OCI-LY7 (cell line): ENCODE measurements at regions not wholly inside any gene's neighbourhood (a gene's known extent, or its start where the extent isn't known, plus 50 kb on each side); places are given as distances from the start of the nearest gene placed in this dataset.

ENCODE experiments used
- BruUV-seq: library from RNA; stranded (reverse); fragments of 400-500 nt; replicated peaks from 2 replicates; lab custom pipeline; 2021; lab: Mats Ljungman, UMichigan
- CTCF ChIA-PET: fragments of 300-600 bp; sonication (Branson Sonifier 250); formaldehyde crosslinking; loops from one replicate; lab custom pipeline; 2022; ENCODE audit warnings: antibody characterized with exemption; ENCODE audit not compliant: unreplicated experiment; lab: Charles Lee
- POLR2A ChIA-PET: fragments of 300-600 bp; sonication (Branson Sonifier 250); formaldehyde crosslinking; loops from one replicate; lab custom pipeline; 2022; ENCODE audit warnings: antibody characterized with exemption; lab: Charles Lee
- DNase-seq: peaks from one replicate; pipeline ENCODE4 v3.0.0-alpha.2; 2015; ENCODE audit warnings: low spot score
- H2AFZ ChIP-seq: fragments of 200-600 bp; sonication (generic), shearing (Covaris generic); 2 replicates; pipeline ENCODE4 v1.6.1; 2014; ENCODE audit warnings: mild to moderate bottlenecking, antibody characterized with exemption, low read length, moderate library complexity
- H3K27ac ChIP-seq: fragments of 200-600 bp; sonication (generic); 2 replicates; pipeline ENCODE4 v1.5.1; 2014; ENCODE audit warnings: mixed run types, low read depth, mild to moderate bottlenecking, moderate library complexity, low read length, inconsistent platforms; ENCODE audit not compliant: poor library complexity, severe bottlenecking
- H3K36me3 ChIP-seq: fragments of 200-600 bp; sonication (generic); 2 replicates; pipeline ENCODE4 v1.6.1; 2014; ENCODE audit warnings: mild to moderate bottlenecking, antibody characterized with exemption, low read length, moderate library complexity, mixed read lengths; ENCODE audit not compliant: insufficient read depth
- H3K4me1 ChIP-seq: fragments of 200-600 bp; sonication (generic); 2 replicates; pipeline ENCODE4 v1.5.1; 2014; ENCODE audit warnings: mild to moderate bottlenecking, low read length; ENCODE audit not compliant: insufficient read depth, poor library complexity, severe bottlenecking
- H3K4me2 ChIP-seq: fragments of 200-600 bp; sonication (generic); 2 replicates; pipeline ENCODE4 v1.6.1; 2014; ENCODE audit warnings: mild to moderate bottlenecking, low read length
- H3K4me3 ChIP-seq: fragments of 200-600 bp; sonication (generic); 2 replicates; pipeline ENCODE4 v1.5.1; 2014; ENCODE audit warnings: mild to moderate bottlenecking, low read depth, low read length; ENCODE audit not compliant: poor library complexity, severe bottlenecking
- H3K79me2 ChIP-seq: fragments of 200-600 bp; sonication (generic); 2 replicates; pipeline ENCODE4 v1.6.1; 2016; ENCODE audit warnings: low read depth, mild to moderate bottlenecking, low read length, moderate library complexity, mixed read lengths; ENCODE audit not compliant: insufficient read depth
- H3K9me2 ChIP-seq: fragments of 200-600 bp; sonication (generic); 2 replicates; pipeline ENCODE4 v1.6.1; 2016; ENCODE audit warnings: mild to moderate bottlenecking, low read length, mixed read lengths; ENCODE audit not compliant: insufficient read depth
- H3K9me3 ChIP-seq: fragments of 200-600 bp; sonication (generic); 2 replicates; pipeline ENCODE4 v1.6.1; 2014; ENCODE audit warnings: mild to moderate bottlenecking, mixed run types, low read length, mixed read lengths
- H4K20me1 ChIP-seq: fragments of 200-600 bp; sonication (generic); 2 replicates; pipeline ENCODE4 v1.6.1; 2014; ENCODE audit warnings: mild to moderate bottlenecking, antibody characterized with exemption, low read length, moderate library complexity, mixed read lengths; ENCODE audit not compliant: insufficient read depth
- EZH2phosphoT487 ChIP-seq: fragments of 200-600 bp; sonication (generic); IDR thresholded peaks from 2 replicates; pipeline ENCODE4 v1.6.1; 2018; ENCODE audit warnings: low read depth, borderline replicate concordance, mild to moderate bottlenecking, mixed run types, antibody characterized with exemption, low read length, moderate library complexity, mixed read lengths
- intact Hi-C: fragments of 100-400 bp; cut with micrococcal nuclease; formaldehyde crosslinking; loops from one replicate; pipeline ENCODE4 v1.10.0; 2022; ENCODE audit not compliant: unreplicated experiment
- TF ChIP-seq, protein P1 (sequence below): fragments of 200-600 bp; sonication (generic); conservative IDR thresholded peaks from 2 replicates; pipeline ENCODE4 v1.5.1; 2014; ENCODE audit warnings: mild to moderate bottlenecking, antibody characterized with exemption, low read length, moderate library complexity, mixed read lengths

GRCh38 chr6:170173335-170173881, 117.5 kb downstream of the DLL1 start:
- POLR2A ChIA-PET = no interaction called here
- H3K4me3 ChIP-seq = no peak overlapping the region
- H3K9me3 ChIP-seq = no peaks in the 10 kb centered on the region
- no peak overlapping the region for H2AFZ ChIP-seq
- H3K9me2 ChIP-seq = no peaks in the 10 kb centered on the region
- H3K27ac ChIP-seq = no peak overlapping the region
- no peaks in the 10 kb centered on the region for H3K79me2 ChIP-seq
- H3K4me1 ChIP-seq = no peaks in the 10 kb centered on the region
- H3K4me2 ChIP-seq = no peak overlapping the region
- CTCF ChIA-PET = no interaction called here
- no peaks in the 10 kb centered on the region for H3K36me3 ChIP-seq
- DNase-seq = no peak
- BruUV-seq = no TSS peak
- no peaks in the 10 kb centered on the region for H4K20me1 ChIP-seq
- intact Hi-C loops = no loop called here
- TF ChIP-seq, protein P1, sequence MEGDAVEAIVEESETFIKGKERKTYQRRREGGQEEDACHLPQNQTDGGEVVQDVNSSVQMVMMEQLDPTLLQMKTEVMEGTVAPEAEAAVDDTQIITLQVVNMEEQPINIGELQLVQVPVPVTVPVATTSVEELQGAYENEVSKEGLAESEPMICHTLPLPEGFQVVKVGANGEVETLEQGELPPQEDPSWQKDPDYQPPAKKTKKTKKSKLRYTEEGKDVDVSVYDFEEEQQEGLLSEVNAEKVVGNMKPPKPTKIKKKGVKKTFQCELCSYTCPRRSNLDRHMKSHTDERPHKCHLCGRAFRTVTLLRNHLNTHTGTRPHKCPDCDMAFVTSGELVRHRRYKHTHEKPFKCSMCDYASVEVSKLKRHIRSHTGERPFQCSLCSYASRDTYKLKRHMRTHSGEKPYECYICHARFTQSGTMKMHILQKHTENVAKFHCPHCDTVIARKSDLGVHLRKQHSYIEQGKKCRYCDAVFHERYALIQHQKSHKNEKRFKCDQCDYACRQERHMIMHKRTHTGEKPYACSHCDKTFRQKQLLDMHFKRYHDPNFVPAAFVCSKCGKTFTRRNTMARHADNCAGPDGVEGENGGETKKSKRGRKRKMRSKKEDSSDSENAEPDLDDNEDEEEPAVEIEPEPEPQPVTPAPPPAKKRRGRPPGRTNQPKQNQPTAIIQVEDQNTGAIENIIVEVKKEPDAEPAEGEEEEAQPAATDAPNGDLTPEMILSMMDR = no peak

DNA sequence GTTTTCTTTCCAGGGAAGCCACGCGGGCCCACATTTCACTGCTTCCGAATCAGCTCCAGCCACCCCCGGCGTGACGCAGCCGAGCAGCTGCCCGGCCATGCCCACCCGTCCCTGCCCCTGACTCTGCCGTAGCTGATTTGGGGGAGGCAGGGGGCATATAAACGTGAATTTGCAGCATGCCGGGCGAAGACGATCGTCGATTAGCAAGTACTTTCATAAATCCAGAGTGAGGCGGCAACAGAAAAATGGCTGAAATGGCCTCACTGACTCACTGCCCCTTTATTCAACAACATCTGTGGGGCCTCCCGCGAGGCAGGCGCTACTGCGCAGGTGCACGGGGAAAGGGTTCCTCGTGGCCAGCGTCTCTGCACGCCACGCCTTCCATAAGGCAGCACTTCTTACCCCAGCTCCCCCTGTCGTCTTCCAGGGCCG, 118.0 kb downstream of the DLL1 start:
- no peak overlapping the region for H3K4me3 ChIP-seq
- no peak overlapping the region for H2AFZ ChIP-seq
- ChIA-PET POLR2A (no interaction called here), CTCF (no interaction called here)
- H3K4me1 ChIP-seq = no peaks in the 10 kb centered on the region
- BruUV-seq = no TSS peak
- H3K9me3 ChIP-seq = no peaks in the 10 kb centered on the region
- H3K36me3 ChIP-seq = no peaks in the 10 kb centered on the region
- intact Hi-C loops = no loop called here
- no peak for DNase-seq
- H4K20me1 ChIP-seq = no peaks in the 10 kb centered on the region
- no peaks in the 10 kb centered on the region for H3K9me2 ChIP-seq
- H3K79me2 ChIP-seq = no peaks in the 10 kb centered on the region
- H3K27ac ChIP-seq = no peak overlapping the region
- no peak overlapping the region for H3K4me2 ChIP-seq
- TF ChIP-seq, protein P1 = no peak
- no peak for TF ChIP-seq EZH2phosphoT487

DNA sequence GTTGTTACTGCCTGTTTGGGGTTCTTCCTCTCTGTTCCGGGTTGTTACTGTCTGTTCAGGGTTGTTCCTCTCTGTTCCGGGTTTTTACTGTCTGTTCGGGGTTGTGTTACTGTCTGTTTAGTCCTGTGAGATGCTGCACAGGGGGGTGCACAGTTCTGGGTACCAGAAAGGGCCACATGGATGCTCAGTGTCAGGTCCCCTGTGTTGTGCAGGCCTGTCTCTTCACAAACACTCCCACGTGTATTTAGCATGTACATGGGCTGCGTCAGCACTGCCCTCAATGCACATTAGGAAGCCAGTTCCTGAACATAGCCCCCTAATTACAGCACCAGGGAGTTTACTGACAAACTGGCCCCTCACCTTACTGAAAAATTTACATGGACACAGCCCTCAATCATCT, 118.5 kb downstream of the DLL1 start:
- BruUV-seq = no TSS peak
- Histone ChIP-seq H3K4me3 (no peak overlapping the region), H2AFZ (no peak overlapping the region), H3K9me2 (no peaks in the 10 kb centered on the region), H4K20me1 (no peaks in the 10 kb centered on the region), H3K4me2 (no peak overlapping the region), H3K4me1 (no peaks in the 10 kb centered on the region), H3K9me3 (no peaks in the 10 kb centered on the region), H3K27ac (no peak overlapping the region), H3K36me3 (no peaks in the 10 kb centered on the region), H3K79me2 (no peaks in the 10 kb centered on the region)
- TF ChIP-seq, protein P1 = no peak
- no peak for TF ChIP-seq EZH2phosphoT487
- ChIA-PET CTCF (no interaction called here), POLR2A (no interaction called here)
- DNase-seq = no peak
- intact Hi-C loops = no loop called here
